Loucy (cell line): ENCODE measurements at regions not wholly inside any gene's neighbourhood (a gene's known extent, or its start where the extent isn't known, plus 50 kb on each side); places are given as distances from the start of the nearest gene placed in this dataset.

Experiments used
- EZH2phosphoT487 ChIP-seq: fragments of 200-600 bp; IDR thresholded peaks from 2 replicates; pipeline ENCODE4 v1.6.1; 2018; ENCODE audit warnings: antibody characterized with exemption, mild to moderate bottlenecking, moderate library complexity, borderline replicate concordance
- TF ChIP-seq, protein P1 (sequence below): fragments of 200-600 bp; sonication (generic); conservative IDR thresholded peaks from 2 replicates; pipeline ENCODE4 v1.5.1; 2014; ENCODE audit warnings: mild to moderate bottlenecking, antibody characterized with exemption, low read length

DNA sequence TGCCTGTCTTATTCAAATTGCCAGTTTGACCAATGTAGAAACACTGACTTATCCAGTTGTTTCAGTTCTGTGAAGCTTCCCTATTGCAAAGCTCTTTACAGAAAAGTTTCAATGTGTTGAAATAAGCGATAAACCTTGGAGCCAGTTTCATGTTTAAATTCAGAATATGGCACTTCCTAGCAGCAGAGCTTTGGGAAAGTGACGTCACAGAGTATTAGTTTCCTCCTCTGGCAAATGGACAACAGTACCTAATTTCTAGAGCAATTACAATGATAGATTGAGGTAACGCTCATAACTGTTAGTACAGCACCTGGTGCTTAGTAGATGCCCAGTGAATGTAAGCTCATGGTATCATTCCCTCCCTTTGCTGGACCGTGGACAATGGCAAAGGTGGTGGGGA, 527.5 kb upstream of the DAB1 start:
- TF ChIP-seq, protein P1, sequence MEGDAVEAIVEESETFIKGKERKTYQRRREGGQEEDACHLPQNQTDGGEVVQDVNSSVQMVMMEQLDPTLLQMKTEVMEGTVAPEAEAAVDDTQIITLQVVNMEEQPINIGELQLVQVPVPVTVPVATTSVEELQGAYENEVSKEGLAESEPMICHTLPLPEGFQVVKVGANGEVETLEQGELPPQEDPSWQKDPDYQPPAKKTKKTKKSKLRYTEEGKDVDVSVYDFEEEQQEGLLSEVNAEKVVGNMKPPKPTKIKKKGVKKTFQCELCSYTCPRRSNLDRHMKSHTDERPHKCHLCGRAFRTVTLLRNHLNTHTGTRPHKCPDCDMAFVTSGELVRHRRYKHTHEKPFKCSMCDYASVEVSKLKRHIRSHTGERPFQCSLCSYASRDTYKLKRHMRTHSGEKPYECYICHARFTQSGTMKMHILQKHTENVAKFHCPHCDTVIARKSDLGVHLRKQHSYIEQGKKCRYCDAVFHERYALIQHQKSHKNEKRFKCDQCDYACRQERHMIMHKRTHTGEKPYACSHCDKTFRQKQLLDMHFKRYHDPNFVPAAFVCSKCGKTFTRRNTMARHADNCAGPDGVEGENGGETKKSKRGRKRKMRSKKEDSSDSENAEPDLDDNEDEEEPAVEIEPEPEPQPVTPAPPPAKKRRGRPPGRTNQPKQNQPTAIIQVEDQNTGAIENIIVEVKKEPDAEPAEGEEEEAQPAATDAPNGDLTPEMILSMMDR, result no peak
- TF ChIP-seq EZH2phosphoT487, result no peak
